ENCODE measurements at regions not wholly inside any gene's neighbourhood (a gene's known extent, or its start where the extent isn't known, plus 50 kb on each side); places are given as distances from the start of the nearest gene placed in this dataset.

DNA sequence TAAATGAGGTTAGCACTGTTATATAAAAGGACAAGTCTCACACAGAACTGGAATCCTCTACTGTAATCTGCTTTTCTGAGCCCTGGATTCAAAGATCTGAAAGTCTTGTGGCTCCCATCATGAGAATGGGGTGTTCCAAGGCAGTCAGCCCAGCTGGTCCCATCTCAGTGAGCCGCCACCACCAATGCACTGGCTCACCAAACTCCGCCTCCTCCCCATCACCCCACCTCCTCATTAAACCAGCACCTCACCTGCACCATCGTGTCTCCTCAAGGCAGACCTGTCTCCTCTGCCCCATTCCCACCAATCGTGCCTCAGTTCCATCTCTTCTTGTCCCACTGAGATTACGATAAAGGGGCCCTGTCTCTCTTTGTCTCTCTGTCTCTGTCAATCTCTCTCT lies 166.7 kb downstream of the USP12 start:
- TF ChIP-seq CTCF (IDR thresholded peaks at IDR 0.05 in 8 of 11, conservative IDR thresholded peaks at IDR 0.05 in 3 of 11) (no peak), POLR2A (IDR thresholded peaks at IDR 0.05) (no peak), POLR2AphosphoS5 (IDR thresholded peaks at IDR 0.05) (no peak)
